ENCODE measurements at regions not wholly inside any gene's neighbourhood (a gene's known extent, or its start where the extent isn't known, plus 50 kb on each side); places are given as distances from the start of the nearest gene placed in this dataset.

DNA sequence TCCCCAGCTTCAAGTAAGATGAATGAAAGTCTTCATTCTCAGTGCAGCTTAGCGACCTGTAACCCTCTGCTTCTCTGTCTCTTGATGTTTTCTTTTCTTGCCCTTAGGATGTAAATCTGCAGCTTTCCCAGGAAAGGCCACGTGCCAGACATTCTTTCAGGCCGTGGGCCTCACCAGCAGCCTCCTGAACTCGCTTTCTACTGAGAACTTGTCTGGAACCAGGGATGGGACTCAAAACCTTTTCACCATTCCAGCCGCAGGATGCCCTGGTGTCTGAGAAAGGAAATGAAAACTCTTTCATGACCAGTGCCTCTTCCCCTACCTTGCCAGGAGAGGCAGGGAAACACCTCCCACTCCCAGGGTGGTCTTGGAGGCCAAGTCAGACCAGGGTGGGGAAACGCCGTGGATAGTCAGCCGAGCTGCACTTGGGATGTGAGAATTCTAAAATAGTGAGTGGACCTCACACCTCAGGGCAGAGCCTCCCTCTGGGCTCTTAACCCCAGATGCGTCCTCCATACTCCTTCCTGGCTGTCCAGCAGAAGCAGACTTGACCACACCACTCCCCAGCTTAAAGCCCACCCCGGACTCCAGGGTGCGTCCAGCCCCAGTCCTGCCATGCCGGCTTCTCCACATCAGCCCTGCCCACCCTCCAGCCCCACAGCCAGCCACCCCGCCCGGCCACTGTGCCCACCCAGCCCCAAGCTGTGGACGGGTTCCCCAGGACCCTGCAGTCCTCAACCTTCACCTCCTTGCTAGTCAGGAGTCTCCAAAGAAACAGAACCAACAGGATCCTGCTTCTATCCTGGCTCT, 115.5 kb downstream of the TWIST2 start:
- no peak for DNase-seq (ENCODE audit: low spot score)

- DNase-seq (ENCODE audit: low spot score): no peak
Observed at GRCh38 chr2:238963971-238964328, 116.1 kb downstream of the TWIST2 start.

- no peak for DNase-seq (ENCODE audit: low spot score)
Observed at GRCh38 chr2:238964544-238965067, 116.7 kb downstream of the TWIST2 start.

GRCh38 chr2:238965371-238966071, 117.6 kb downstream of the TWIST2 start:
- no peak for DNase-seq (ENCODE audit: low spot score)

DNA sequence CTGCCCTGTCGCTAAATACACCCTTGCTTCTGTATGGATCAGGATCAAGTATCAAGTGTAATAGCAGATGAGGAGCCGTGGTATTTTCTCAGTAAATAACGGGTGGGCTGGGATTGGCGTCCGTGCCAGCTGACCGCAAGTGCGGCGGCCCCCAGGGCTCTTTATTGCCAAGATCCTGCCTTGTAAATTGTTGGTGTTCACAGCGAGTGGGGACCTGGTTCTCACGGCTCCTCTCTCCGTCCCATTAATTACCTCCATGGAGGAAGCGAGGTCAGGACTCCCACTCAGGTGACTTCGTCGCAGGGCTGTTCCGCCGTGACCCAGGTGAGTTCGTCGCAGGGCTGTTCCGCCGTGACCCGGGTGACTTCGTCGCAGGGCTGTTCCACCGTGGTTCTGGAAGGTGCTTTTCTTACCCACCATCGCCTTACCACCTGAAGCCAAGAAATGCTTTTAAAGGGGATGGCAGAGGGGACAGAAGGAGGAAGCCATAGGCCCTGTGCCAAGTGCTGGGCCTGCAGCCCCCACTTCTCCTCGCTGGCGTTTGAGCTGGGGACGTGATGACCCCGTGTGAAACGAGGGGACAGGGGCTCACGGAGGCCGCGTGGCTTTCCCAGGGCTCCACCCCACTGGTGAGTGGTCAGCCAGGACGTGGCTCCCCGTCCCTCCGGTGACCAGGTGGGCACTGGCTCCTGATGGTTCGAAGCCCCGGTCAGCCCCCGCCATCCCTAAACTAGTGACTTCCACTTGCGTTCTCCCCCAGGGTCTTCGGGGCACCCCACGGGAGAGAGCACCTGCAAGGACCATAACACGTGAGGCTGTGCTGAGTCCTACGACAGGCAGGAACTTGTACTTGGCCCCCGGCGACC, 118.4 kb downstream of the TWIST2 start:
- no peak for DNase-seq (ENCODE audit: low spot score)

GRCh38 chr2:238967031-238967977, 119.4 kb downstream of the TWIST2 start:
- DNase-seq (ENCODE audit: low spot score): no peak

- DNase-seq (ENCODE audit: low spot score): no peak
Observed at GRCh38 chr2:238967978-238968360, 120.1 kb downstream of the TWIST2 start.

- DNase-seq (ENCODE audit: low spot score): no peak
Observed at GRCh38 chr2:238968616-238969384, 120.9 kb downstream of the TWIST2 start.

DNA sequence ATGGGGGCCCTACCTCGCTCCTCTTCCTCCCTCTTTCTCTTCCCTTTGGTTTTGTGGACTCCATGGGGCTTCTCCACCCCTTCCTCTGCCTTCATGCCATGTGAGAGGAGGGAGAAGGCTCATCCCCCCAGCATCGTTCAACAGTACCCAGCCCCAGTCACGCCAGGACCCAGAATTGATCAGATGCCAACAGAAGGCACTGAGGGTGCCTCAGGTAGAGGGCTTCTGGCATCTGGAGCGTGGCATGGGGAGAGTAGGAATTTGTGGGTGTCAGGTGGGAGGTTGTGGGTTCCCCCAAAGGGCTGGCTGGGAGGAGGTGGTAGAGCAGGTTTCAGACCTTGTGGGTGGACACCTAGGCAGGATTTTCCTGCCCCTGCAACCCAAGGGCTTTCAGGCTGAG, 122.0 kb downstream of the TWIST2 start:
- DNase-seq (ENCODE audit: low spot score): no peak

GRCh38 chr2:238970553-238971081, 122.7 kb downstream of the TWIST2 start:
- peak; percentile 89 for DNase-seq (ENCODE audit: low spot score)

GRCh38 chr2:238971318-238972145, 123.6 kb downstream of the TWIST2 start:
- DNase-seq (ENCODE audit: low spot score): no peak

GRCh38 chr2:238972146-238972445, 124.2 kb downstream of the TWIST2 start:
- no peak for DNase-seq (ENCODE audit: low spot score)

- DNase-seq (ENCODE audit: low spot score): peak; percentile 58
Observed at GRCh38 chr2:238973038-238973739, 125.3 kb downstream of the TWIST2 start.

DNA sequence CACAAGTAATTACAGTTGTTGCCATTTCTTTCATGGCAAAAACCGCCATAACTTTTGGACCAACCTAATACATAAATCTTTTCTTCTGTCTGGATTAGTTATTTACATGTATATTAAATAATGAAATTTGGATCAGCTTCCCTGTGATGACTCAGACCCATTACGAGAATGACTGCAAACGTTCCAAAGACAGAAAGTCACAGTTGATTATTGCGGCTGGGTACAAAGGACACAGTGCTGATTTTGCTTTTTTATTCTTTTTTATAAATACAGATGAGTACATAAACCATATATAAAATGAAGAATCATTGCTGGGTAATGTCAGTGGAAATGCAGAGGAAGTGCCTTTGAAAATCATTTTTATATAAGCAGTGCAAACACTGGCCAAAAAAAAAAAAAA, 126.2 kb downstream of the TWIST2 start:
- peak; percentile 69 for DNase-seq (ENCODE audit: low spot score)

DNA sequence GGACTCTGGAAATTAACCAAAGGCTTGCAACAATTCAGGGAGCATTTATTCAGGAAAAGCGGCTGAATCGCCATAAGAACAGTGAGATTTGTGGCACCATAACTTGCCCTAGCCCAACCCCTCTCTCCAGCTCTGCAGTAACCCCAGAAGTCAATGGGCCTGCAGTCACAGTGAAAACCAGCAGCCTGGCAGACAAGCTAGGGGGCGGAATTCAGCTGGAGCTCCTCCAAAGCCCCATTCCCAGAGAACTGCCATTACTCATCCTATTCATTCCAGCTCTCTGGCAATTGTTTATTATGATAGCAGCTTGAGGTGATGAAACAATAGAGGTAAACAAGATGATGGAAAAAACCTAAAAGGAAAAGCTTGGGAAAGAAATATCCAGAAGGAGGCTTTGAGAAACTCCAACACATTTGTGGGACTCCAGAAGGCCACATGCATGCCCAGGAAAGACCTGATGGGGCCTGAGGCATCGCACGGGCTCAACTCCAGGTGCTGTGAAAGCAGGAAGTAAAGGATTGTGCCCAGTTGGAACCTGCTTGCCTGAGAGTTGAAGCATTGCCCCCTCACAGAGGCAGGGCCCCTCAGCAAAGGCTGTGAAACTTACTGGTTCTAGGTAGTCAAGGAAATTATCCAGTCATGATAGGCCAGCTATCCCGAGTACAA, 126.7 kb downstream of the TWIST2 start:
- peak; percentile 84 for DNase-seq (ENCODE audit: low spot score)

GRCh38 chr2:238975408-238975807, 127.5 kb downstream of the TWIST2 start:
- DNase-seq (ENCODE audit: low spot score): no peak

- no peak for DNase-seq (ENCODE audit: low spot score)
Observed at GRCh38 chr2:238978497-238978896, 130.6 kb downstream of the TWIST2 start.

- no peak for DNase-seq (ENCODE audit: low spot score)
Observed at GRCh38 chr2:238979636-238980035, 131.8 kb downstream of the TWIST2 start.

Measured in AG08396 (cell line).